CD4-positive, alpha-beta T cell (primary cell): ENCODE measurements at regions not wholly inside any gene's neighbourhood (a gene's known extent, or its start where the extent isn't known, plus 50 kb on each side); places are given as distances from the start of the nearest gene placed in this dataset.

ENCODE experiments used
- ATAC-seq: fragments of 200-7000 bp; cut with Tn5 transposase; one replicate; pipeline ENCODE4 v1.10.0; 2022; ENCODE audit warnings: mild to moderate bottlenecking; ENCODE audit not compliant: poor library complexity
- CTCF ChIA-PET: fragments of 350-600 bp; sonication (Branson Sonifier 250); formaldehyde crosslinking; loops from one replicate; lab custom pipeline; 2021; ENCODE audit warnings: antibody characterized with exemption, inconsistent platforms; lab: Charles Lee
- POLR2A ChIA-PET: fragments of 350-600 bp; sonication (Branson Sonifier 250); formaldehyde crosslinking; loops from one replicate; lab custom pipeline; 2021; ENCODE audit warnings: antibody characterized with exemption, inconsistent platforms; lab: Charles Lee
- DNase-seq, 14 experiments: peaks; one replicate each; pipeline ENCODE4 v3.0.0-alpha.2; 2013 to 2020; ENCODE audit warnings: mixed read lengths in 2 of 14
- H3K27ac ChIP-seq, 2 donors: one replicate each; pipeline versions ENCODE4 v1.5.1 to v1.7.0; 2013; ENCODE audit warnings: low read length in 2 of 2, low read depth in 1 of 2, mild to moderate bottlenecking in 1 of 2
- H3K27me3 ChIP-seq, 2 experiments: 1 replicate in 1 of 2; 2 replicates in 1 of 2; pipeline versions ENCODE4 v1.6.1 to v1.7.0; 2013; ENCODE audit warnings: low read length in 2 of 2, control low read depth in 1 of 2, mild to moderate bottlenecking in 1 of 2, moderate library complexity in 1 of 2; ENCODE audit not compliant: insufficient read depth in 2 of 2, control insufficient read depth in 1 of 2
- H3K36me3 ChIP-seq: one replicate; pipeline ENCODE4 v1.6.1; 2013; ENCODE audit warnings: low read length, control low read depth; ENCODE audit not compliant: insufficient read depth
- H3K4me1 ChIP-seq: one replicate; pipeline ENCODE4 v1.6.1; 2013; ENCODE audit warnings: low read length, control low read depth; ENCODE audit not compliant: insufficient read depth
- H3K4me3 ChIP-seq: one replicate; pipeline ENCODE4 v1.5.1; 2013; ENCODE audit warnings: mild to moderate bottlenecking, low read length, moderate library complexity
- H3K9me3 ChIP-seq, 2 experiments: 1 replicate in 1 of 2; 2 replicates in 1 of 2; pipeline versions ENCODE4 v1.6.1 to v1.7.0; 2013; ENCODE audit warnings: low read length in 2 of 2, mild to moderate bottlenecking in 2 of 2, control low read depth in 1 of 2, moderate library complexity in 1 of 2; ENCODE audit not compliant: control insufficient read depth in 1 of 2, insufficient read depth in 1 of 2
- H3K27ac Mint-ChIP-seq: one replicate; pipeline ENCODE4 v1.8.0; 2020; ENCODE audit warnings: mixed read lengths
- H3K27me3 Mint-ChIP-seq: one replicate; pipeline ENCODE4 v1.8.0; 2021; ENCODE audit warnings: mixed read lengths
- H3K36me3 Mint-ChIP-seq: one replicate; pipeline ENCODE4 v1.8.0; 2021; ENCODE audit warnings: low read depth, mixed read lengths
- H3K4me1 Mint-ChIP-seq: one replicate; pipeline ENCODE4 v1.8.0; 2021; ENCODE audit warnings: low read depth, mixed read lengths
- H3K4me3 Mint-ChIP-seq: one replicate; pipeline ENCODE4 v1.8.0; 2020; ENCODE audit warnings: mild to moderate bottlenecking, mixed read lengths
- H3K9me3 Mint-ChIP-seq: one replicate; pipeline ENCODE4 v1.8.0; 2020; ENCODE audit warnings: mixed read lengths
- CTCF ChIP-seq: fragments of 200-600 bp; IDR thresholded peaks from one replicate; pipeline ENCODE4 v1.8.0; 2022; ENCODE audit warnings: antibody characterized with exemption, mild to moderate bottlenecking
- intact Hi-C, 2 experiments: fragments of 100-400 bp; cut with DNase I in 1 of 2; cut with micrococcal nuclease in 1 of 2; formaldehyde crosslinking; loops; one replicate each; pipeline versions ENCODE4 v1.15.1 to v1.9.0; 2023 to 2025; cut with DNase I, micrococcal nuclease

DNA sequence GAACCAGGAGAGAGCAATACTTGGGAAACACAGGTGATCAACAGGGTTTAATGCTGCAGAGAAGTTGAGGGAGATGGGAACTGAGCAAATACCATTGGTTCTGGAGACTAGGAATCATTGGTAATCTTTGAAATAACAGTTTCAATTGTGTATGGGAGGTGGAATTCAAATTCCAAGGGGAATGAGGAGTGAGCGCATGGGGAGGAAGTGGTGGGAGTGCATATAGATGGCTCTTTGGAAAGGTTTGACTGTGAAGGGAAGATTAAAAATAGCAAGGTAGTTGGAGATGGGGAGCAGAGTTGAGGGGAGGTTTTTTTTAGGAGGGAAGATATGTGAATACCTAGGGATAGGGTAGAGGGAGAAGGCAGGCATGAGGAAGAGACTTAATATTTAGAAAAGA lies 51.1 kb upstream of the ROPN1 start:
- H3K27me3 ChIP-seq = peaks cover 20 to 35% of the 10 kb centered on the region in 2 experiments
- ChIA-PET POLR2A (no interaction called here), CTCF (no interaction called here)
- ATAC-seq = no peak
- DNase-seq = no peak
- peaks cover 0 to 6% of the 10 kb centered on the region in 2 experiments for H3K9me3 ChIP-seq
- H3K4me3 Mint-ChIP-seq = no peak overlapping the region
- H3K27me3 Mint-ChIP-seq = peaks cover 24% of the 10 kb centered on the region
- no peak for TF ChIP-seq CTCF
- no peaks in the 10 kb centered on the region for H3K4me1 ChIP-seq
- intact Hi-C loops = no loop called here
- no peaks in the 10 kb centered on the region for H3K36me3 Mint-ChIP-seq
- H3K9me3 Mint-ChIP-seq = no peaks in the 10 kb centered on the region
- no peak overlapping the region for H3K27ac ChIP-seq
- no peaks in the 10 kb centered on the region for H3K36me3 ChIP-seq
- no peaks in the 10 kb centered on the region for H3K4me1 Mint-ChIP-seq
- H3K27ac Mint-ChIP-seq = no peak overlapping the region
- no peak overlapping the region for H3K4me3 ChIP-seq

DNA sequence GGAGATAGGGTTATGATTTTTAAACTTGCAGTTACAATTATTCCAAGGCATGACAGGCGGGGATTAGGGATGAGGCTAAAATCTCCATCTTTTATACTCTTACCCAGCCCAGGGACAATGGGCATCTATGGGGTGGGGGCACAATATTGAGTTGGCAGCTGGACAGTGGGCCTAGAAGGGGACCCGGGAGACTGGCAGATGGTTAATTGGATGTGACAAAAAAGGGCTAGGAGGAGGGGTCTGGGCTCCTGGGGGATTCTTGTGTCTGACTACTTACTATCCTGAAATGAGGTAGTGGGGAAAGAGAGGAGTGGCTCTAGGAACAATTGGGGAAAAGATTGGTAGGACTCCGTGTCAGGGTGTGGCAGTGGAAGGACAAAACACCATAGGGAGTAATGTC lies 53.0 kb upstream of the ROPN1 start:
- ChIA-PET CTCF (no interaction called here), POLR2A (no interaction called here)
- peaks cover 36% of the 10 kb centered on the region for H3K27me3 Mint-ChIP-seq
- no peaks in the 10 kb centered on the region for H3K4me1 Mint-ChIP-seq
- Histone ChIP-seq H3K27me3 (peaks cover 16 to 18% of the 10 kb centered on the region in 2 experiments), H3K27ac (no peak overlapping the region), H3K9me3 (no peaks in the 10 kb centered on the region), H3K36me3 (no peaks in the 10 kb centered on the region), H3K4me1 (no peaks in the 10 kb centered on the region), H3K4me3 (no peak overlapping the region)
- intact Hi-C loops = no loop called here
- no peak overlapping the region for H3K4me3 Mint-ChIP-seq
- DNase-seq (no peak), ATAC-seq (no peak)
- H3K9me3 Mint-ChIP-seq = no peaks in the 10 kb centered on the region
- no peak for TF ChIP-seq CTCF
- H3K27ac Mint-ChIP-seq = no peak overlapping the region
- H3K36me3 Mint-ChIP-seq = no peaks in the 10 kb centered on the region

DNA sequence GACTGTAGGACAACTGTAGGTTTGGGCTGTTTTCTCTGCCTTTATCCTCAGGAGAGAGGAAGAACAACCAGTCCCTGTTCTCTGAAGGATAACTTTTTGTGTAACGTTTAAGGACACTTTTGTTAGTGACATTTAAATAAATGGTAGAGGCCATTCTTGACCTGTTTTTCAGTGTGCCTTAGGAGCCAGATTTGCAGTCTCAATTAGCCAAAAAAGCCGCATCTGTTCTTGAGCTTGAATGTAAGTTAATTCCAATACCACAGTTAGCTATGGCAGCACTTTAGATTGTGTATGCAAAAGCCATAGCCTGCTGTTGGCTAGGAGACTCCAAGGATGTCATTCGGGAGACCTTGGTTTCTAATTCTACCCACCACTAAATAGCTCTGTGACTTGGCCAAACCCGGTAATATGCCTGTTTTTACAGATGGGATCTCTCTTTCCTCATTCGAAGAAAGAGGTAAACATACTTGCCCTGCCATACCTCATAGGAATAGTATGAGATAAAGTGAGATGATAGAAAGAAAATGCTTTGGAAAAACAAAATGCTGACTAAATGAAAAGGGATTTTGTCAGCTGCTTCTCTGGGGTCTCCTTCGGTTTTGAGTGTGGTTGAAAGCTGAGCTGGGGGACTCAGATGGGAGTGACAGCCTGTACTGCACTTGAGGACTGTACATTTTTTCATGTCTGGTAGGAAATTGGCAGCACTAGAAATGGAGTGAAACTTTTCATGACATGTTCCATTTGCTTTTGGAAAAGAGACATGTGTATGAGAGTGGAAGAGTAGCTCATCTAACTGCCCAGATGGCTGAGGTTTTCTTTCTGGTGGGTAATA lies 57.3 kb upstream of the ROPN1 start:
- Histone ChIP-seq H3K27me3 (no peaks in the 10 kb centered on the region), H3K36me3 (no peaks in the 10 kb centered on the region), H3K4me3 (no peak overlapping the region), H3K27ac (no peak overlapping the region), H3K4me1 (no peaks in the 10 kb centered on the region), H3K9me3 (no peaks in the 10 kb centered on the region)
- no peaks in the 10 kb centered on the region for H3K9me3 Mint-ChIP-seq
- no peak overlapping the region for H3K4me3 Mint-ChIP-seq
- no peaks in the 10 kb centered on the region for H3K36me3 Mint-ChIP-seq
- no peak for ATAC-seq
- ChIA-PET CTCF (no interaction called here), POLR2A (no interaction called here)
- H3K27ac Mint-ChIP-seq = no peak overlapping the region
- peaks cover 61% of the 10 kb centered on the region for H3K27me3 Mint-ChIP-seq
- DNase-seq = no peak
- intact Hi-C loops = no loop called here
- no peaks in the 10 kb centered on the region for H3K4me1 Mint-ChIP-seq
- no peak for TF ChIP-seq CTCF
